ENCODE measurements at regions not wholly inside any gene's neighbourhood (a gene's known extent, or its start where the extent isn't known, plus 50 kb on each side); places are given as distances from the start of the nearest gene placed in this dataset.

DNA sequence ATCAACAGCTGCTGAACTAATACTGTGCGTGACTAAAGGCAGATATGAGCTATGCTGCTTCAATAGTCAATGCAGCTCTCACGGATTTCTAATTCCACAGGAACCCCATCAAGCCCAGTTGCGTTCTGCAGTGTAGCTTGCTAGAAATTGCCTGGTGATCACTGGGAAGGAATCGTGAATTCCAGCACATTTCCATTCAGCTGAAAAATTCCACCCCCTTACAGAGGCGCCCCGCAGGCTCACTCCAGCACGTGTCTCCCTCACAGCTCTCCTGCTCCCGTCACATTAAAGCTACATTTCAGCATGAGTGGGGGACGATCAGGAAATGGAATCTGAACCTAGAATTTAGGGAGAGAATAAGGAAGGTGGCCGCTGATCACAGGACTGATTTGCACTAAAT, 534.8 kb downstream of the TCERG1L start:
- no peak for DNase-seq

DNA sequence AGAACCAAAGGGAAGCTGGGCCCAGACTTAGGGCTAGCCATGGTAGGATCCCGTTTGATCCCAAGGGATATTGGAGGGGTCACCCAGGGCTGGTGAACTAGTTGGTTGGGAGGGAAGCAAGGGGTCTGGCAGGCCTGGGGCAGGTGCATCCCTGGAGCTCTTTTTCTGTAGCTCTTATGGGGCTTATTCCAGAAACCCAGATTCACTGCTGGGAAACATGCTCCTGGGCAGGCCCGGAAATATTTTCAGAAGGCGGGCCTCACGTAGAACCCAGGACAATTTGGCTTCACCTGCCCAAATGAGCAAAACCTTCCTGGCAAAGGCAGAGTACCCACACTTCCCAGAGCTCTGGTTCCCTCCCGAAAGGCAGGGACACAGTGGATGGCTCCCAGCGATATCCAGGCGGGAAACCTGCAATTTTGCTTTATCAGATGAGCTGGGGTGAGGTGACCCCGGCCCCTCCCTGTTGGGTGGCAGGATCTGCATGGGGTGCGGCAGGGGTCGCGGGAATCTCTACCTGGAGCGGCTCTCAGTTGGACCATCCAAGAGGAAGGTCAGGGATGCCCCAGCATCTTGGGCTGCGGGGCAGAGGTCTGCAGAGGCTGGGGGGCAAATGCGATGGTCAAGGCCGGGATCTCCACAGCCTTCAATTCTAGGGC, 533.9 kb downstream of the TCERG1L start:
- no peak for DNase-seq

DNA sequence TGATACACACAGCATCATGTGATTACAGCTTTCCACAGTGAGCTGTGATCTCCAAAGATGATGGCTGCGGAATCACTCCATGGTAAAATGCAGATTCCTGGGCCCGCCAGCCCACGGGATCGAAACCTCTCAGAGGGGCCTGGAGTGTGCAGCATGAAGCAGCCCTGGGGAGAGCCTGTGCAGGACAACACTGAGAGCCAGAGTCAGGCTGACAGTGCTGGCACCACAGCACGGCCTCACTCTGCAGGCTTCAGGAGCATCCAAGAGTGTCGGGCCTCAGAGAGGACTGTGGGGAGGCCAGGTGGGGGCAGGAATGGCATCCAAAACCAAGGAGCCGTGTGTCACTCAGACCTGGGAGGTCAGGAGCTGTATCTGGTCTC, 533.4 kb downstream of the TCERG1L start:
- no peak for DNase-seq

DNA sequence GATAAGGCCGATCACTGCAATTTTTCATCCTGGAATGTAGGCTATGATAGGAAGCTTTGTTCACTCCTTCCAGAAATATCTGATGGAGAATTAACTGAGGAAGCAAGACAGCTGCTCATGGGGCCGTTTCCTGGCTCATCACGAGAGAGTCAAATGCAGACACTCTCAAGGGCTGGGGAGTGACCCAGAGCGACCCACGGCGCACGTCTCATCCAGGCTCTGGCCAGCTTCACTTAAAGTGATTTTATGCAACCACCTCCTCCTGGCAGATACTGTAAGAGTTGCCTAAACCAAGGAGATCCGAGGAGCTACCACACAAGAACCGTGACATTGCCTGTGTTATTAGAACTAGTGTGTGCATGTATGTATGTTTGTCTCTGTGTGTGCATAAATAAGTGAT, 530.8 kb downstream of the TCERG1L start:
- no peak for DNase-seq

DNA sequence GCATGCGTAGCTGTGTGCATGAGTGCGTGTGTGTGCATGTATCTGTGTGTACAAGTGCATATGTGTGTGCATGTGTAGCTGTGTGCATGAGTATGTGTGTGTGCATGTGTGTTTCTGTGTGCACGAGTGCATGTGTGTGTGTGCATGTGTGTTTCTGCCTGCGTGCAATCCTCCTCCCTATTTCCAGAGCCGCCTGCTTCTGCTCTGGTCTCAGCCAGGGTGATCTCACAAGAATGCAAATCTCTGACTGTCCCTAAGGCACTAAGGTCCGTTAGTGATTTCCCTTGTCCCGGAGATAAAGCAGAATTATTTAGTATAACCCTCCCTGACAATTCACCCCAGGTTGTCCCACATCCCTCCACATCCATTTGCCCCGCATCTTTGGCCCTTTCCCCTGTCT, 530.3 kb downstream of the TCERG1L start:
- no peak for DNase-seq

DNA sequence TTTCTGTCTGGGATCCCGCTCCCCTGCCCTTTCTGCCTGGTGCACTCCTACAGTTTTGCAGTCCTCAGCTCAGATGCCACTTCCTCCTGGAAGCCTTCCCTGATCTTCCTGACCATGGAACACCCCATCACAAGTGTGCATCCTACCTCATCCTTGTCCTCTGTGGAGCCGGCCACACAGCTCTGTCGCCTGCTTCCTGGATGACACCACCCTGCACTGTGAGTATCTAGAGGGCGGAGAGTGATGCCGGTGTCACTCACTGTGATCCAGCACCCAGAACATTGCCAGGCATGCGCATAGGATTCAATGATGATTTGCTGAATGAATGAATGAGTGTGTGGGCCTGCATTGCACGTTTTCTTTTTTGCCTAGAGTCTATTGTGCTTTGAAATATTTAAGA, 529.9 kb downstream of the TCERG1L start:
- no peak for DNase-seq

DNA sequence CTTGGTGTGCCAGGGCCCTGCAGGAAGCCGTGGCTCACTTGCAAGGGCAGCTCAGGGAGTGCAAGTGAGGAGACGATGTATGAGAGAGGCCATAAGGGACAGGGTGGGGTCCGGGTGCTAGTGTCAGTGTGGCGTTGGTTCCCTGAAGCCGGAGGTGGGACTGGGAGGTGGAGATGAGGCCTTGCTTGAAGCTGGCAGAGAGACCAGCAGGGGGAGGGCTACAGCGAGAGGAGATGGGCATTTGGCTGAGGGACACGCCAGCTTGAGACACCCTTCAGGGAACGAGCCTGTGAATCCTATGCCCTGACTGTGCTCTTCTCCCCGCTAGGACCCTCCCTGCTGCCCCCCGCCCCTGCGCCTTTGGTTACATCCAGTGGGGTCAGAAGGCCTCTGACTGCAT, 529.1 kb downstream of the TCERG1L start:
- DNase-seq = no peak

DNA sequence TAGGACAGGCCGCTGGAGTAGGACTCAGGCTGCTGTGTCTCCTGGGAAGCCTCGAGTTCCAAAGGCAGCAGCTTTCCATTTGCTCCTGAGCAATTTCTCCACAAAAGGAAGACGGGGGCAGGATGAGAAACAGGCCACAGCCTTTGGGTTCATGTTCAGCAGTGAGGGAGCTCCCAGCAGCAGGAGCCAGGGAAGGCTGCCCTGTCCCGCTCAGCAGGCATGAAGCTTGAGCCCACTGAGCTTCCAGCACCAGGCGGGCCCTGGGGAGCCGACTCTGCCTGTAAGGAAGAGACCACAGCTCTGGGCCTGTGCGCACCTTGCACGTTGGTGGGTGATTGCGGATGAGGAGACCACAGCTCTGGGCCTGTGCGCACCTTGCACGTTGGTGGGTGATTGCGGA, 527.2 kb downstream of the TCERG1L start:
- DNase-seq = no peak

DNA sequence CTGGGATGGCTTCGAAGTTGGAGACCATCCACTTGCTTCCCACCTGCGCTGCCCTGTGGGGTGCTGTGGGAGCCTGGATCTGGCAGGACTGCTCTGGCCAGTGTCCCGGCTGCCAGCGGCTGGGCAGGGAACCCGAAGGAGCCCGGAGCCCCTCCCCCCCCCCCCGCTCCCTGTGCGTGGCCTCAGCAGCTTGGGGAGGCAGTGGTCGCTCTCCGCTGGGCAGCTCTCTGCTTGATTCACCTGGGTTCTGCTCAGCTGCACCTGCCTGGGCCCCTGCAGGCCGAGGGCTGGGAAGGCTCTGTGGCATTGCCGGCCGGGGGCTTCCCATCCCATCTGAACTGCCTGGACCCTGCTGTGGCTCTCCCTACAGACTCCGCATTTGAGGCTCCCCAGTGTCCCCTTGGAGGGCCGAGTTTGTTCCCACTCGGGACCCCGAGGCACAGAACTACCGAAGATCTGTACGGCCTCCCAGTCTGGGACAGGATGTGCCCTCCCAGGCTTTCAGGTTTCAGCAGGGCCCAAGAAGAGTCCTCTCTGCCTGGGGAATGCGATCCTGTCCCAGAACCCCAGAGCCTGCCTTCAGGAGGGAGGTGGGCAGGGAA, 525.1 kb downstream of the TCERG1L start:
- no peak for DNase-seq

DNA sequence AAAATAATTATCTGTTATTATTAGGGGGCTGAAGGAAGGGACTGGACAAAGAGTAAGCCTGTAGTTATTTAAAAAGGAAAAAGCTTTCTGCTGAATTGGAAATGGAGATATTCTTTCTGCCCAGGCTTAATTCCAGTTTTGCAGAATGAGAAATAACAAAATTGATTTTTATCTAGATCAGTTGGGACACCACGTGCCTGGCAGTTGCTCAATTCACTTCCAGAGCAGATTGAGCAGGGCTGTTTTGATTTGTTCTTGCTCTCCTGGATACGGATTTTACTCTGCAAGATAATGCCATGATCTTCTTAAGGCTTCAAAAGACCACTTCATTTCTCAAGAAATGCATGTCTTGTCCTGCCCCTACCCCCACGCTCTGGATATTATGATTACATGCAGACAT, 524.3 kb downstream of the TCERG1L start:
- DNase-seq = no peak

DNA sequence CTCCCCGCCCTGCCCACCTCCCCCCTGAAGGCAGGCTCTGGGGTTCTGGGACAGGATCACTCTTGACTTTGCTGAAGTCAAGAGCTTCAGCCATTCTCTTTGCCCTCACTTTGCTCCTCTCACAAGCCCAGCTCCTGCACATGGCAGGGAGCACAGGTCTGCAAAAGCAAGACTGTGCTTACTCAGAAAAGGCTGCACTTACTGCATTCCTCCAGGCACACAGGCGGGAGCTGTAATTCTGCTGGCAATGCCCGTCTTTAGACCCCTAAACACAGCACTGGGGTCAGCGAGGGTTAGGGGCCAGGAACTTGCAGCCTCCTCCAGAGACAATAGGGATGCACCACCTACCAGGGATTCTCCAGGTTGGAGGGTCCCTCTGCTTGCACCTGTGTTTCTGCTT, 523.7 kb downstream of the TCERG1L start:
- no peak for DNase-seq

DNA sequence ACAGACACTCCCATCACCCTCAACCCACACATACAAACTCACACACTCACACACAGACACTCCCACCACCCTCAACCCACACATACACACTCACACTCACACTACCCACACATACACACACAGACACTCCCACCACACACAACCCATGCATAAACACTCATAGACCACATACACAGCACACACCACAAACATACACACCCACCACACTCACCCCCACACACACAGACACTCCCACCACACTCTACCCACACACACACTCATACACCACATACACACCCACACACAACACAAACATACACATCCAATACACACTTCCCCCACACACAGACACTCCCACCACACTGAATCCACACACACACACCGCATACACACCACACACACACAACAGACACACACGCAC, 521.2 kb downstream of the TCERG1L start:
- DNase-seq = no peak

DNA sequence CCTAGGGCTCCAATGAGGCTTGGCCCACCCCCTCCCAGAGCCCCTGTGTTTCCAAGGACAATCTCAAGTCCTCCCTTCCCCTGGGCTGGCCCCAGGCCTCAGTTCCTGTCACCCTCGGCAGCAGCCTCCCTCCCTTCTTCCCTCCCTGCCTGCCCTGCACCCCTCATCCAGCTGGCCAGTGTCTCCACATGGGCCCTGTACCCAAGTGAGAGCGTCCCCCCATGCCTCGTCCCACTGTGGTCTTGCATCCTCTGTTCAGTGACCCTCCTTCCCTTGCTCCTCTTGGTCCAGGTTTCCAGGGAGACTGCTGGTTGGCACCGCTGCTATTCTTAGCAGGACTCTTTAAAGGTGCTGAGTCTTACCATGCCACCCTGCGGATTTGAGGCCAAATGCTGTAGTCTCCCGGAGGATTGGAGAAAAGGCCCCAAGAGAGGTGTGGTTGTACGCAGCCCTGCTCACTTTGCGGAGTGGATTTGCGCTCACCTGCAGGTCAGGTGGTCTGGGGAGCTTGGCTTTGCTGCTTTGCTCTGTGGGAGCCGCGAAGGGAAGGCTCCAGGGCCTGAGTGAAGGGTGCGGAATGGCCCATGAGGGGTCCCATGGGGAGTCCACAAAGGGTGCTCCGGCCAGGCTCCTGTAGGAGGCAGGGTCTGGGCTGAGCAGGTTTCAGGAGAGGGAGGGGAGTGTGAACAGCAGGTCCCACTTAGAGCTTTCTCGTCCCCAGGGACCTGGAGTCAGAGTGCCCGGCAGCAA, 519.2 kb downstream of the TCERG1L start:
- DNase-seq = no peak

DNA sequence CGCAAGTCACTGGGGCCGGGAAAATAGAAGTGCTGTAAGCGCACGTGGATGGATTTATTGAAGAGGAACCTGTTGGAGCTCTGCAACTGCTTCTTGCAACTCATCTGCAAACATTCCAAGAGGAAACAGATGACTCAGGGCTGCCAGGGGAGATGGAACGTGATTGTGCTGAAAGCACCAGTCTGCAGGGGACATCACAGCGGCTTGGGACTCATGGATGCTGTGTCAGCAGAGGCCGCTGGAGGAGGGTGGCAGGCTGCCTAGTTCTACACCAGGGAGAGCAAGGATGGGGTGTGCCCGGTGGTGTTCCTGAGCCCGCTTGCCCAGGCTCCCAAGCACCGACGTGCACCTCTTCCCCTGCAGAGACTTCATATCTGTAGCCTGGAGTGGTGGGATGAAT, 515.7 kb downstream of the TCERG1L start:
- DNase-seq = no peak

DNA sequence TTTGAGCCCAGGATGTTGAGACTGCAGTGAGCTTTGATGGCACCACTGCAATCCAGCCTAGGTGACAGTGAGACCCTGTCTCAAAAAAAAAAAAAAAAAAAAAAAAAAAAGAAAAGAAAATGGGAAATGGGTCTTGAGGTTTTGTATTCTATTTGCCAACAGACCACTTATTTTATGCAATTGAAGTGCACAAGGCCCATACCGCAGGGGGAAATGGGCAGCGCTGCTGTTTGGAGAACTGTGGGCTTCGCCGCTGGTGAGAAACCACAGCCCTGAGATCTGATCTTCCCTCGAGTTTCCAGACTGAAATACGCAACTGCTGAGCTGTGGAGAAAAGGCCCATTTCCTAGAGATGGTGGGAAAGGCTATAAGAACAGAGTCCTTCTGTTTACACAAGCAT, 512.0 kb downstream of the TCERG1L start:
- DNase-seq = no peak

DNA sequence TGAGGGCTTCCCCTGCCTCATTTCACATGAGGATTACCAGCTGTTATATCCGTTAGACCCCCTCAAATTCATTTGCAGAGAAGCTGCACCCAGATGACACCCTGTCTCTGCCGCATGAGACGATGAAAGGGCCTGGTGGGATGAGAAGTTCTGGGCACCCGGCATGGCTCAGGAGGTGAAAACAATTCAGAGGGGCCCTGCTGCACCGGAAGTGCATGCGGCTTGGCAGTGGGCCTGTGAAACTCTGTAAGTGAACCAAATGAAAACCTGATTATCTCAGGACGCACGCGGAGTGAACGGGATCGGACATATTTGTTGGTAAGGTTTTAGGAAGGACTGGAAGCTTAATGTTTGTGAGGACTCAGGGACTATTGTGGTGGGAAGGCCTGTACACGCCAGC, 511.2 kb downstream of the TCERG1L start:
- no peak for DNase-seq

DNA sequence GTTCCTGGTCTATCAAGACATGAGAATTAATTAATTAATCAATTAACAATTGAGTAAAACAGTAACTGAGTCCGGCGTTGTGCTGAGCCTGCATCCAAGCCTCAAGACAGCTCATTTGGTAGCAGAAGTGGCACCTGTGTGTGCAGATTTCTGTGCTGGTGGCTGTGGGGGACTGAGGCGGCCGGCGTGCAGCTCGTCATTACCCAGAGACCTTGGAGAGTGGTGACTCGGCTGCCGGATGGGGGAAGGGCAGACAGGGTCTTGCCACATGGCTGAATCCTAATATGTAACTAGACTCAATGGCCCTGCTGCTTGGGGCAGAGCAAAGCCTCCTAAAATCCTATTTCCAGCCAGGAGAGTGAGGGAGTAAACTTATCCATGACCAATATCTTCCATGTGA, 510.2 kb downstream of the TCERG1L start:
- DNase-seq = no peak

DNA sequence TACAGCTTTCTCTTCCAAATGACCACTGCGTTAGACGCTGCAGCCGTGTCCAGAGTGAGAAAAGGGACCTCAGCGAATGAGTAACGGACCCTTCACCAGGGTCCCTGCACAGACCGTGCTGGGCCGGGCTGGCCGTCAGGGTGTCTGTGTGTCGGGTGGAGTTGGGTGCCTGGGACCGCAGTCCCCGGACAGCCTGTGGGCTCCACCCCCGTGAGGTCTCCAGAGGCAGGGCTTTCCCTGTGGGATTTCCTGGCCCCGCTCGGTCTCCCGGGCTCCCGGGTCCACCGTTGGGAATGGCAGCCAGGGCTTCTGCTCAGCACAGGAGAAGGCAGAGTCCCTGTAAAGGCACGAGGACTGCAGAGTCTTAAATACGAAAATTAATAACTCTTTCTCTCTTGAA, 509.7 kb downstream of the TCERG1L start:
- DNase-seq = no peak

DNA sequence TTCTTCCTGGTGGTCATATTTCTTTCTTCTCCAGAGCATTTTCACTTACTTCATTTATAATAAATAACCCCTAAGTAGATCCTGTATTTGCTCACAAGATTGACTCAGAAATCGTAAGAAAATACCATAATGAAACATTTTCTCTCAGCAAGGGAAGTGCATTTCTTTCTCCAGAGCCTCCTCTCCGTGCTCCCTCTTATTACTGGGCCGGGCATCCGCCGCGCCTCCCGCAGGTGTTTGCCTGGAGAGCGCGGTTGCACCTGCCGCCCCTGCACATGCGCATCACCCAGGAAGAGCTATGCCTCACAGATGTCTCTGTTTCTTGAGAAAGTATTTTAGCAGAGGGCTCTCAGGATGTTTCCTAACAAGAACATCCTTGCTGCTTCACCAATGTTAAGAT, 509.2 kb downstream of the TCERG1L start:
- DNase-seq = no peak

DNA sequence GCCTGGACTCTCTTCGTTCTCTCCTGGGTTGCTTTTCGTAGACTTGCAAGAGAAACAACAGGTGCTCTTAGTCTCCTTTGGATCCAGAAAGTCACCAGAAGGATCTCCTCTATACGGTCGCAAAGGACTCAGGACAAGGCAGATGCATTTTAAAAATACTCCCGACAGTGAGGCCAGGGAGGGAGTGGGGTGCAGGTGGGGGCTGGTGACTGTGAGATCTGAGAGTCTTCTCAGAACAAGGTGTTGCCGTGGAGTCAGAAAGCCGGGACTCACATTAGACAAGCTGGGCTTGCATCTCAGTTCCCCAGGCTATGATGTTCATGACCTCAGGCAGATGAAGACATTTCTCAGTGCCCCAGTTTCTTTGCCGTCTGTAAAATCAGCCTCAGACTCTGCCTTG, 507.2 kb downstream of the TCERG1L start:
- DNase-seq = no peak

DNA sequence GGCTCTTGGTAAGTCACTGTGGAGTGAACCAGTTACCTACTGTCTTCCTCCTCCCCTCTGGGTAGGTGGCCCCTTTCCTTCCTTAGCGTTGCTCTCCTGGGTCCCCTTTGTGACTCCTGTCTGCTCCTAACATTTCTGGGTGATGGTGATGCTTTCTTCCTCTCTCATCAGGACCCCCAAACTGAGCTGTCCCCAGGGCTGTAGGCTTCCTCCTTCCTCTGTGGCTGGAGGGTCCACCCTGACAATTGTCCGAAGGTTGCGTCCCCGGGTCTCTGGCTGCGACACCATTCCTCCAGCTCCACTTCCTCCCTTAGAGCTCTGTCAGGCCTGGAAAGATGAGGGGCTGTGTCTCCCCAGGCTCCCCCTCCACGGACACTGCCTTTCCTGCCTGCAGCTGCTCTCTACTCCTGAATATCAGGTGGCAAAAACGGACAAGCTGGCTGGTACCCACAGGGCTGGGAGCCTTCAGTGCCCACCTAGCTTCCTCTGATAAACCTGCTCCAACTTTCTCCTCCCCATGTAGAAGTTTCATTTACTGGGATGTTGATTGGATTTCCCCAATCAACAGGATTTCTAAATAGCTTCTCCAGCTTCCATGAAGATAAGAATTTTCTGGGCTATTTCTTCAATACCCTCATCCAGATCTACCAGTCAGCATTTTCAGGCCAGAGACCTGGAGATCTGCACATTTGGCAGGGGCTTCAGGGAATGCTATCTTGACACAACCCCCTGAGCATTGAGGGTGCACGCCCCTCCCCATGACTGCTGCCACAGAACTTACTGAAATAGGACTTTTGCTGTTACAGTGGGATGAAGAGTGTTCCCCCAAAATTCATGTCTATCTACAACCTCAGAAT, 506.5 kb downstream of the TCERG1L start:
- DNase-seq = no peak

DNA sequence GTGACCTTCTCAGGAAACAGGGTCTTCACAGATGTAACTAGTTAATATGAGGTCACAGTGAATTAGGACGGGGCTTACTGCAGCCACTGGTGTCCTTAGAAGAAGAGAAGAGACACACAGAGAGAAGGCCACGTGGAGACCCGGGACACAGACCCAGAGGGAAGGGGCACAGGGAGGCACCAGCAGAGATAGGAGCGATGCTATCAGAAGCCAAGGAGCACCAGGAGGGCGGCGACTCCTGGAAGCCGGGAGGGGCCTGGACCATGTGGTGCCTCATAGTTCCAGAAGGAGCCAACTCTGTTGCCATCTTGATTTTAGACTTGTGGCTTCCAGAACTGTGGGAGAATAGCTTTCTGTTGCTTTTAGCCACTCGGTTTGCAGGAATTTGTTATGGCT, 505.9 kb downstream of the TCERG1L start:
- DNase-seq = no peak

DNA sequence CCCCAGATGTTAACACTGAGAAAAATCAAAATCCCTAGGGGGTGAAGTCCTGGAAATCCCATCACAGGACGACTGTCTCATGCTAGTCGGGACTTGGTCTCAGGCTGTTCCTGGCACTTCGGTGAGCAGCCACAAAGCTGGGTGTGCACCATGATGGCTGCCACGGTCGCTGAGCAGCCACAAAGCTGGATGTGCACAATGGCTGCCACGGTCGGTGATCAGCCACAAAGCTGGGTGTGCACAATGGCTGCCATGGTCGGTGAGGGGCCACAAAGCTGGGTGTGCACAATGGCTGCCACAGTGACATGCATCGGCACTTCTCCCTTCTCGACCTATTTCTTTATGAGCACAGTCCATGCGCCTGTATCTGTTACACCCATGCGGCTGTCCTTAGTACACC, 505.1 kb downstream of the TCERG1L start:
- no peak for DNase-seq

DNA sequence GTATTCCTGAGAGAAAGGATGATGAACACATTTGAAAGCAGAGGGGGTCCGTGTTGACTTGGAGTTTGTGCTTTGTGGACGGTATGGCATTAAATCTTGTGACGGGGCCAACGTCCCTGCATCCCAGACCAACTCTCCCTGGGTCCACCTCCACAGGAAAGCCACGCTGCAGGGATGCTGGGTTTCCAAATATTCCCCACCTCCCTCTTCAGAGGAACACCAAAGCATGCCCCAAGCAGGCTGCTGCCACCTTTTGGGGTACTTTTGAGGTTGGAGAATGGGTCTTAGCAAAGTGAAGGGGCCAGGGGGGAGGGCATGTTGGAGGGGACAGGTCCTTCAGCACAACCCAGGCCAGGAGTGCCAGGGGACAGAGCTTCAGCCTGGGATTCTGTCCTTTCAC, 504.4 kb downstream of the TCERG1L start:
- no peak for DNase-seq
